ENCODE measurements at regions not wholly inside any gene's neighbourhood (a gene's known extent, or its start where the extent isn't known, plus 50 kb on each side); places are given as distances from the start of the nearest gene placed in this dataset.
A peak's percentile ranks its signal among the peaks of the same experiment; 100 is the strongest.
"Not testable (repeated sequence)": the region's sequence is repeated elsewhere in the genome, so short reads cannot be mapped to it uniquely, and the experiment has no call there.

GRCh38 chr9:63781817-63782439 lies 1503.1 kb downstream of the FOXD4L5 start:
- 17 to 48% methylated on average over 5 to 6 of the region's 33 CpGs for WGBS, 2 donors
- H3K4me3 ChIP-seq (ENCODE audit: low read depth, poor library complexity, severe bottlenecking); DNase-seq (ENCODE audit: low spot score in 2 of 2); intact Hi-C loops (cut with DNase I; ENCODE audit: low total_unique reads): not testable (repeated sequence)

DNA sequence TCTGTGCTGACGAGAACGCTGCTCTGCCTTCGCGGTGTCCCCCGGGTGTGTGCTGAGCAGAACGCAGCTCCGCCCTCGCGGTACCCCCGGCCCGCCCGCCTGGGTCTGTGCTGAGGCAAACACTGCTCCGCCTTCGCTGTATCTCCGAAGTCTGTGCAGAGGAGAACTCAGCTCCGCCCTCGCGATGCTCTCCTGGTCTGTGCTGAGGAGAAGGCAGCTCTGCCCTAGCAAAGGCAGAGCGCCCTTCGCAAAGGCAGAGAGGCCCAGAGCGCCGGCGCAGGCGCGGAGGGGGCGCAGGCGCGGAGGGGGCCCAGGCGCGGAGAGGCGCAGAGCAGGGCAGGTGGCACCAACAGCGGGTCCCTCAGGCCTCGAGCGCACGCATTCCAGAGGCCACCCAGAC lies 1503.6 kb downstream of the FOXD4L5 start:
- intact Hi-C loops (cut with DNase I; ENCODE audit: low total_unique reads); DNase-seq (ENCODE audit: low spot score in 2 of 2); H3K4me3 ChIP-seq (ENCODE audit: low read depth, poor library complexity, severe bottlenecking): not testable (repeated sequence)
- WGBS, 2 donors: 42 to 54% methylated on average over 16 to 17 of the region's 35 CpGs

- intact Hi-C loops (cut with DNase I; ENCODE audit: low total_unique reads); H3K4me3 ChIP-seq (ENCODE audit: low read depth, poor library complexity, severe bottlenecking); DNase-seq (ENCODE audit: low spot score in 2 of 2): not testable (repeated sequence)
- 57 to 94% methylated on average over 3 to 6 of the region's 7 CpGs for WGBS, 2 donors
Observed at GRCh38 chr9:63776220-63776619, 1508.8 kb downstream of the FOXD4L5 start.

- 87 to 88% methylated on average over 12 to 14 of the region's 14 CpGs for WGBS, 2 donors
- DNase-seq (ENCODE audit: low spot score in 2 of 2); intact Hi-C loops (cut with DNase I; ENCODE audit: low total_unique reads); H3K4me3 ChIP-seq (ENCODE audit: low read depth, poor library complexity, severe bottlenecking): not testable (repeated sequence)
Observed at GRCh38 chr9:63775092-63775426, 1510.0 kb downstream of the FOXD4L5 start.

DNA sequence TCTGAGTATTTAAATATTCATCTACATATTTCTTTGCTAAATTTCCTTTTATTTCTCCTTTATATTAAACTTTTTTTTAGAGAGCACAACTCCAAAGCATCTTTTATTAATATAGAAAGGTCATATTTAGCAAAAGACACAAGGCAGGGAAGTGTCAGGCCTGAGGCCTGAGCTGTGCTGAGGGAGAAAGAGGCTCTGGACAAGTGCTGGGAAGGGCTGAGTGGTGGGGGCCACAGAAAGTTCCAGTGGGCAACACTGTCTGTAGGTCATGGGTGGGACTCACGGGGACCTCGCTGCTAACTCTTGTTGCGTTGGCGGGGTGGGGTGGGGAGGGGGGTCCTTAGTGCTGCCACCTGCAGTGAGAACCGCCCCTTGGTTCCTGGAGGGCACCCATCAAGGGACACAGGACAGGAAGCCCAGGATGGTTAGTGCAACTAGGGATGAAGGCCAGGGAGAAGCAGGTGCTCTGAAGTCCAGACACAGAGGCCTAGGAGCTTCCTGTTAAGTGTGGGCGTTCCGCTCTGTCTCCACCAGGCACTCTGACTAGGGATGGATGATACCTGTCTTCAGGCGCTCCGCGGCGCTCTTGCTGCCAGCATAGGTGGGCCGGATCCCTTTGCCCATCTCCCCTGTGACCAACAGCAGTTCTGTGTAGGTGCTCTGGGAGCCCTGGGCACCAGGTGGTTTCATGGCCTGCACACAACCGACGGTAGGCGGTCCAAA lies 1510.5 kb downstream of the FOXD4L5 start:
- H3K4me3 ChIP-seq (ENCODE audit: low read depth, poor library complexity, severe bottlenecking); intact Hi-C loops (cut with DNase I; ENCODE audit: low total_unique reads); DNase-seq (ENCODE audit: low spot score in 2 of 2): not testable (repeated sequence)
- WGBS, 2 donors: 85 to 86% methylated on average over 9 of the region's 15 CpGs

DNA sequence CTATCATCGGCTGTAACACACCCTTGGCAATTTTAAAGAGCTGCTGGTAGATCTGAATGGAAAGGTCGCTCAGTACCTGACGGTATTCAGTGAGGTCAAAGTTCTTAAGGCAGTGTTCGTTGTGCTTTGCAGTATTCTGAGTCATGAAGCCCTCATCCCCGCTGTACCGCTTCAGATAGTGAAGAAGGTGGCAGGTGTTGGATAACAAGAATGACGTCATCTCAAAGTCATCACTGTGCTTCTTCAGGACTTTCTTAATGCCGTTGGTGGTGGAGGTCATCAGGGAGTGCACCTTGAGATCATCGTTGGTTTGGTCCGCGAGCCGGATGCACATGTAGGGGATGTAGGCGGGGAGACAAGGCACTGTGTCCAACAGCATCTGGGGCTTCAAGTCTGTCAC lies 1522.8 kb downstream of the FOXD4L5 start:
- 78 to 81% methylated on average over 13 of the region's 13 CpGs for WGBS, 2 donors
- intact Hi-C loops (cut with DNase I; ENCODE audit: low total_unique reads): not testable (repeated sequence)

GRCh38 chr9:63729021-63729420 lies 1556.0 kb downstream of the FOXD4L5 start:
- H3K4me3 ChIP-seq (ENCODE audit: low read depth, poor library complexity, severe bottlenecking); intact Hi-C loops (cut with DNase I; ENCODE audit: low total_unique reads); DNase-seq (ENCODE audit: low spot score in 2 of 2): not testable (repeated sequence)
- WGBS, 2 donors: 41 to 53% methylated on average over 4 of the region's 4 CpGs

More for the DNA sequence above, 1522.8 kb downstream of the FOXD4L5 start:
- DNase-seq (ENCODE audit: low spot score in 2 of 2); H3K4me3 ChIP-seq (ENCODE audit: low read depth, poor library complexity, severe bottlenecking): not testable (repeated sequence)

GRCh38 chr9:63728287-63728686 lies 1556.7 kb downstream of the FOXD4L5 start:
- H3K4me3 ChIP-seq (ENCODE audit: low read depth, poor library complexity, severe bottlenecking): no peak overlapping the region
- intact Hi-C loops (cut with DNase I; ENCODE audit: low total_unique reads): no loop called here
- WGBS, 2 donors: 54 to 66% methylated on average over 2 to 3 of the region's 3 CpGs
- no peak for DNase-seq (ENCODE audit: low spot score in 2 of 2)
- TF ChIP-seq POLR2A (IDR thresholded peaks at IDR 0.05) (no peak), CTCF (IDR thresholded peaks at IDR 0.05) (no peak)

DNA sequence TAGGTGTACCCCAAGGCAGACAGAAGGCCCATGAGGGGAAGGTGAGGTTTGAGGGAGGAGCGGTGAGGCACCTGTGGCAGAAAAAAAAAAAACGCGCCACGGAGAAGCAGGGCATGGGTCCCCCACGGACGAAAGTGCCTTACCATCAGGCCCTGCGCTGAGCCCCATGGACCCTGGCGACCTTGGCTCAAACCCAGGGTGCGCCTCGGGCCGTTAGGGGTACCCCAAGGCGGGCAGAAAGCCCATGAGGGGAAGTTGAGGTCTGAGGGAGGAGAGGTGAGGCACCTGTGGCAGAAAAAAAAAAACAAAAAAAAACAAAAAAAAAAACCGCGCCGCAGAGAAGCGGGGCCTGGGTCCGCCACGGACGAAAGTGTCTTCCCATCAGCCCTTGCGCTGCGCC lies 1576.7 kb downstream of the FOXD4L5 start:
- intact Hi-C loops (cut with DNase I; ENCODE audit: low total_unique reads); DNase-seq (ENCODE audit: low spot score in 2 of 2); H3K4me3 ChIP-seq (ENCODE audit: low read depth, poor library complexity, severe bottlenecking): not testable (repeated sequence)
- WGBS, 2 donors: 55 to 66% methylated on average over 20 to 21 of the region's 21 CpGs

GRCh38 chr9:63704456-63704855 lies 1580.6 kb downstream of the FOXD4L5 start:
- peak in 1 of 2 donors; percentile 43 for DNase-seq (ENCODE audit: low spot score in 2 of 2)
- intact Hi-C loops (cut with DNase I; ENCODE audit: low total_unique reads); H3K4me3 ChIP-seq (ENCODE audit: low read depth, poor library complexity, severe bottlenecking): not testable (repeated sequence)
- WGBS, 2 donors: 75 to 91% methylated on average over 20 to 24 of the region's 25 CpGs

DNA sequence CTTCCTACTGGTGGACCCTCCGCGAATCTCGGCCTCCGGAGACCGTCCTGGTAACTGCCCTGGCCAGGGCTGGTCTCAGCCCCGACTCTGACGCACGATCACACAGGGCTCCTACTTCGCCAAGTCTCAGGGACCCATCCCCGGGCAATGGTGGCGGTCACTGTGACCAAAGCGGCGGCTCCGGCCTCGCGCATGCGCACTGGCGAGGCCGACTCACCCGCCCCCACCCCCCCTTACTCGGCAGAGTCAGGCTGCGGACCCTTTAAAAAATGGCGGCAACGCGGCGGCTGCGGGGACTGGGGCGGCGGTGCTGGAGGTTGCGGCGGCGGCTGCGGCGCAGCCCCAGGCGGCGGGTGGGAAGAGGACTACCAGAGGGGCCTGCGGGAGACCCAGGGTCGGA lies 1581.3 kb downstream of the FOXD4L5 start:
- DNase-seq (ENCODE audit: low spot score in 2 of 2): peak in 1 of 2 donors; percentile 40
- WGBS, 2 donors: 63 to 74% methylated on average over 12 to 15 of the region's 38 CpGs
- intact Hi-C loops (cut with DNase I; ENCODE audit: low total_unique reads); H3K4me3 ChIP-seq (ENCODE audit: low read depth, poor library complexity, severe bottlenecking): not testable (repeated sequence)

DNA sequence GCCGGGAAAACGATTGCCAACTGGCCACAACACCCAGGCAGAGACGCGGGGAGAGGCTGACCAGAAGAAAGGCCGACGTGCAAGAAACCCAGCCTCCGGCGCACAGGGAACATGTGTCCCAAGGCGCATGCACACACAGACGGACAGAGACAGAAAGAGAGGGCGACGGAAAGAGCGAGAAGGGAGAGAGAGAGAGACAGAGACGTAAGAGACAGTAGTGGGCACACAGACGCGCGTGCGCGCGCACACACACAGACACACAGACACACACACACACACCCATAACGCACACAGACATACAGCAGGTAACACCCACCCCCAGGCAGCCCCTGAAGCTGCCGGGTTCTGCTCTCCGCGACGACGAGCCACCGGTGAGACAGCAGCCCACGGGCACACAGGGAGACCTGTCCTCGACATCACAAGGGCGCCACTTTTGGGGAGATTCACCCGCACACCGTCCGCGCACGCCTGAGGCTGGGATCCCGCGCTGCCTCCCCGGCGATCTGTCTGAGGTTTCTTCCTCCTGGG lies 1581.8 kb downstream of the FOXD4L5 start:
- intact Hi-C loops (cut with DNase I; ENCODE audit: low total_unique reads); DNase-seq (ENCODE audit: low spot score in 2 of 2); H3K4me3 ChIP-seq (ENCODE audit: low read depth, poor library complexity, severe bottlenecking): not testable (repeated sequence)
- WGBS, 2 donors: 59 to 61% methylated on average over 26 to 31 of the region's 39 CpGs
